ENCODE measurements at regions not wholly inside any gene's neighbourhood (a gene's known extent, or its start where the extent isn't known, plus 50 kb on each side); places are given as distances from the start of the nearest gene placed in this dataset.

DNA sequence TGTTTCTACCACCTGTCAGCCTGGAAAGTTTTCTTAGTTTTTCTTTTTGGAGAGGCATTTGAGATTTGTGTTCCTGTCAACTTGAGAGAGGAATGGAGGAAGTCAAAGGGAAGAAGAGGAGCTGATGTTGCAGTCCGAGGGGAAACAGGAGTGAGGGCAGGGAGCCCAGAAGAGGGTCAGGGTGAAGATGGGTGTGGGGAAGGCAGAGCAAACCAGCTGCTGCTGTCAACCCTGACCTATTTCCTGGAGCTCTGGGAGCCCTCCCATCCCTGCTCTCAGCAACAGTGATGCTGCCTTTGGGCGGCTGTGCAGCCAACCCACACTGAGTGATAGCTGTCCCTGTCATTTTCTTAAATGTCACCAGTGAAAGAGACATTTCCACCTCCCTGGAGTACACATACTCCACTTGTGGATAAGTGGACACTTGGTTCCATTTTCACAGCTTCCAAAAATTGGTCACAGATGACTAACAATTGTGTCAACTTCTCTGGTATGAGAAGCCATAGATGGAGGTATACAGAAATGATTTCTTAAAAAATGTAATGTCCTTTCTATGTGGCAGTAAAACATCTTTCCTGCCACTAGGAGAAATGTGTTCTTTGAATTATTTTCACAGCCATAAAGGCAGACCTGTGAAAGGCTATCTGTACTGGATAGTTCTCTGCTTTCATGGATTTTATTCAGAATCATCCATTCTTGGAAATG, 556.3 kb upstream of the TBL1XR1 start:
- ChIA-PET POLR2A (ENCODE audit: partially characterized antibody) (interaction anchor here (0.6 kb wide), 1 partner anchor 55 kb away, joined by 3 read pairs; no protein-coding TSS in a partner anchor), CTCF (ENCODE audit: partially characterized antibody) (interaction anchor here (0.7 to 1.0 kb wide), 2 partner anchors 25 to 726 kb away, joined by 3 read pairs; no protein-coding TSS in a partner anchor)
- no peaks in the 10 kb centered on the region for H3K36me3 ChIP-seq (ENCODE audit: control insufficient read depth in 2 of 4, insufficient read depth in 4 of 4, low read length in 3 of 4)
- H3K9ac ChIP-seq (replicated peaks in 1 of 4; ENCODE audit: extremely low read depth in 1 of 4, low read depth in 3 of 4, low read length in 3 of 4): no peak overlapping the region
- H3K18ac ChIP-seq (ENCODE audit: extremely low read depth, low read length): no peak overlapping the region
- H3K23me2 ChIP-seq (ENCODE audit: low read depth, low read length): no peaks in the 10 kb centered on the region
- no peak overlapping the region for H3K56ac ChIP-seq (replicated peaks; ENCODE audit: insufficient read length, low read depth, low read length)
- no peak overlapping the region for H2AFZ ChIP-seq (ENCODE audit: low read length)
- no peak overlapping the region for H3K23ac ChIP-seq (ENCODE audit: insufficient read length)
- no peaks in the 10 kb centered on the region for H3K27me3 ChIP-seq (replicated peaks in 1 of 4; ENCODE audit: control insufficient read depth in 3 of 4, extremely low read depth in 1 of 4, insufficient read depth in 3 of 4, low read length in 3 of 4)
- WGBS, 2 experiments (ENCODE audit: extremely low coverage in 1 of 2, insufficient coverage in 1 of 2, insufficient read length in 1 of 2, insufficient replicate concordance in 2 of 2, low coverage in 1 of 2, low lambda C conversion rate in 2 of 2, missing lambda C conversion rate in 1 of 2): 88% methylated on average over 2 of the region's 2 CpGs; no CpG with 5 or more reads in 1 of the 2 experiments
- H2BK20ac ChIP-seq (ENCODE audit: low read length): no peak overlapping the region
- H3K79me2 ChIP-seq (ENCODE audit: control insufficient read depth in 1 of 2, insufficient read depth in 2 of 2, low read length in 2 of 2): no peaks in the 10 kb centered on the region
- no peak overlapping the region for H3K4me3 ChIP-seq (ENCODE audit: extremely low read depth in 1 of 4, insufficient read depth in 2 of 4, low read depth in 3 of 4, low read length in 4 of 4)
- no peak overlapping the region for H2AK5ac ChIP-seq (ENCODE audit: low read depth, low read length)
- no peak for DNase-seq (ENCODE audit: low read depth in 1 of 2, low spot score in 2 of 2)
- H3K9me3 ChIP-seq (ENCODE audit: insufficient read depth in 2 of 2, low read depth in 1 of 2, low read length in 1 of 2): peaks cover 11 to 13% of the 10 kb centered on the region in 2 experiments
- H4K20me1 ChIP-seq (replicated peaks in 1 of 2; ENCODE audit: control insufficient read depth in 1 of 2, insufficient read depth in 2 of 2, low read length in 2 of 2): no peaks in the 10 kb centered on the region
- H2BK120ac ChIP-seq (replicated peaks; ENCODE audit: low read depth, low read length): no peak overlapping the region
- H2BK5ac ChIP-seq (ENCODE audit: low read depth, low read length): no peak overlapping the region
- H2BK12ac ChIP-seq (ENCODE audit: low read depth, low read length): no peak overlapping the region
- H3K79me1 ChIP-seq (ENCODE audit: low read depth, low read length): no peaks in the 10 kb centered on the region
- no peak overlapping the region for H3K4me2 ChIP-seq (ENCODE audit: insufficient read depth in 1 of 2, low read depth in 2 of 2, low read length in 2 of 2)
- FAIRE-seq: no peak
- no peak overlapping the region for H4K8ac ChIP-seq (ENCODE audit: extremely low read depth, insufficient read depth, low read length)
- H4K5ac ChIP-seq (ENCODE audit: insufficient read length, low read depth, low read length): no peak overlapping the region
- peaks cover 0 to 3% (median 0%) of the 10 kb centered on the region in 4 experiments; a peak in 2 of 7 replicates for H3K4me1 ChIP-seq (replicated peaks in 1 of 4; ENCODE audit: control insufficient read depth in 3 of 4, insufficient read depth in 4 of 4, low read length in 3 of 4)
- no peak overlapping the region for H3K27ac ChIP-seq (ENCODE audit: low read depth, low read length)
- no peak overlapping the region for H3K4ac ChIP-seq (replicated peaks; ENCODE audit: insufficient read length, low read depth, low read length)
- H4K91ac ChIP-seq (replicated peaks; ENCODE audit: insufficient read length, low read length): no peak overlapping the region
- no peak overlapping the region for H3K14ac ChIP-seq (ENCODE audit: insufficient read length)
- H2BK15ac ChIP-seq (ENCODE audit: low read length): no peak overlapping the region
